ENCODE measurements at regions not wholly inside any gene's neighbourhood (a gene's known extent, or its start where the extent isn't known, plus 50 kb on each side); places are given as distances from the start of the nearest gene placed in this dataset.

- DNase-seq (ENCODE audit: low spot score), result no peak
These were observed 1086.5 kb downstream of the CDH11 start for GRCh38 chr16:64035337-64035736.

GRCh38 chr16:64019339-64019738, 1102.5 kb downstream of the CDH11 start:
- DNase-seq (ENCODE audit: low spot score), result no peak

- no peak for DNase-seq (ENCODE audit: low spot score)
These were observed 1104.1 kb downstream of the CDH11 start for GRCh38 chr16:64017796-64018195.

GRCh38 chr16:64013856-64014255, 1108.0 kb downstream of the CDH11 start:
- no peak for DNase-seq (ENCODE audit: low spot score)

GRCh38 chr16:64012166-64012565, 1109.7 kb downstream of the CDH11 start:
- no peak for DNase-seq (ENCODE audit: low spot score)

GRCh38 chr16:64011650-64012049, 1110.2 kb downstream of the CDH11 start:
- DNase-seq (ENCODE audit: low spot score), result no peak

- DNase-seq (ENCODE audit: low spot score), result no peak
These were observed 1113.7 kb downstream of the CDH11 start for GRCh38 chr16:64008131-64008530.

GRCh38 chr16:64004116-64004515, 1117.7 kb downstream of the CDH11 start:
- no peak for DNase-seq (ENCODE audit: low spot score)

- DNase-seq (ENCODE audit: low spot score), result no peak
These were observed 1126.8 kb downstream of the CDH11 start for GRCh38 chr16:63995025-63995424.

- no peak for DNase-seq (ENCODE audit: low spot score)
These were observed 1138.5 kb downstream of the CDH11 start for GRCh38 chr16:63983401-63983800.

GRCh38 chr16:63982741-63983140, 1139.1 kb downstream of the CDH11 start:
- DNase-seq (ENCODE audit: low spot score), result no peak

GRCh38 chr16:63982110-63982509, 1139.8 kb downstream of the CDH11 start:
- DNase-seq (ENCODE audit: low spot score), result no peak

- DNase-seq (ENCODE audit: low spot score), result no peak
These were observed 1140.2 kb downstream of the CDH11 start for GRCh38 chr16:63981639-63982038.

GRCh38 chr16:63980763-63981162, 1141.1 kb downstream of the CDH11 start:
- no peak for DNase-seq (ENCODE audit: low spot score)

- DNase-seq (ENCODE audit: low spot score), result no peak
These were observed 1143.6 kb downstream of the CDH11 start for GRCh38 chr16:63978240-63978639.

- no peak for DNase-seq (ENCODE audit: low spot score)
These were observed 1145.5 kb downstream of the CDH11 start for GRCh38 chr16:63976345-63976744.

GRCh38 chr16:63975669-63976068, 1146.2 kb downstream of the CDH11 start:
- no peak for DNase-seq (ENCODE audit: low spot score)

- no peak for DNase-seq (ENCODE audit: low spot score)
These were observed 1153.9 kb downstream of the CDH11 start for GRCh38 chr16:63967966-63968365.

- no peak for DNase-seq (ENCODE audit: low spot score)
These were observed 1161.5 kb downstream of the CDH11 start for GRCh38 chr16:63960321-63960720.

- DNase-seq (ENCODE audit: low spot score), result no peak
These were observed 1174.8 kb downstream of the CDH11 start for GRCh38 chr16:63947022-63947421.

- DNase-seq (ENCODE audit: low spot score), result no peak
These were observed 1176.1 kb downstream of the CDH11 start for GRCh38 chr16:63945806-63946205.

- no peak for DNase-seq (ENCODE audit: low spot score)
These were observed 1178.3 kb downstream of the CDH11 start for GRCh38 chr16:63943566-63943965.

- DNase-seq (ENCODE audit: low spot score), result no peak
These were observed 1183.2 kb downstream of the CDH11 start for GRCh38 chr16:63938661-63939060.

GRCh38 chr16:63933841-63934240, 1188.0 kb downstream of the CDH11 start:
- DNase-seq (ENCODE audit: low spot score), result no peak

GRCh38 chr16:63928421-63928820, 1193.4 kb downstream of the CDH11 start:
- DNase-seq (ENCODE audit: low spot score), result no peak

Data from hematopoietic multipotent progenitor cell treated with erythropoietin and hydrocortisone succinate and interleukin-3 and kit ligand, for 15 days (in vitro differentiated cells).